Aorta (tissue), 5 donors: ENCODE measurements at regions not wholly inside any gene's neighbourhood (a gene's known extent, or its start where the extent isn't known, plus 50 kb on each side); places are given as distances from the start of the nearest gene placed in this dataset.
A peak's percentile ranks its signal among the peaks of the same experiment; 100 is the strongest.

Source experiments
- ATAC-seq: fragments of 200-7000 bp; cut with Tn5 transposase; one replicate; pipeline ENCODE4 v1.9.1; 2022; ENCODE audit warnings: moderate library complexity; ENCODE audit not compliant: low FRiP score
- DNase-seq, 2 donors: peaks; one replicate each; pipeline ENCODE4 v3.0.0-alpha.2; 2020
- H3K27ac ChIP-seq, 2 donors: one replicate each; pipeline ENCODE4 v1.5.1; 2013; ENCODE audit warnings: low read length in 2 of 2, mild to moderate bottlenecking in 2 of 2, moderate library complexity in 2 of 2, control low read depth in 1 of 2, inconsistent platforms in 1 of 2, low read depth in 1 of 2
- H3K27me3 ChIP-seq, 2 donors: one replicate each; pipeline ENCODE4 v1.6.1; 2013; ENCODE audit warnings: control low read depth in 1 of 2, low read length in 1 of 2, mild to moderate bottlenecking in 1 of 2, moderate library complexity in 1 of 2; ENCODE audit not compliant: insufficient read depth in 2 of 2, control insufficient read depth in 1 of 2
- H3K36me3 ChIP-seq, 2 donors: one replicate each; pipeline ENCODE4 v1.6.1; 2013; ENCODE audit warnings: control low read depth in 1 of 2, low read length in 1 of 2, mild to moderate bottlenecking in 1 of 2; ENCODE audit not compliant: insufficient read depth in 2 of 2, control insufficient read depth in 1 of 2
- H3K4me1 ChIP-seq, 2 donors: one replicate each; pipeline ENCODE4 v1.6.1; 2013; ENCODE audit warnings: low read length in 2 of 2, control low read depth in 1 of 2, mild to moderate bottlenecking in 1 of 2, moderate library complexity in 1 of 2; ENCODE audit not compliant: insufficient read depth in 2 of 2, control insufficient read depth in 1 of 2
- H3K4me3 ChIP-seq, 2 donors: one replicate each; pipeline ENCODE4 v1.5.1; 2013; ENCODE audit warnings: low read length in 2 of 2, control low read depth in 1 of 2, mild to moderate bottlenecking in 1 of 2
- H3K9me3 ChIP-seq: one replicate; pipeline ENCODE4 v1.6.1; 2013; ENCODE audit warnings: mild to moderate bottlenecking, low read length; ENCODE audit not compliant: control insufficient read depth
- WGBS, 2 donors: extraction: QIAGEN DNeasy Blood & Tissue Kit; methylation state at CpG; one replicate each; pipeline ENCODE4 v1.1.7; 2013; 5-methylcytosine and 5-hydroxymethylcytosine counted together
- intact Hi-C, 2 donors: fragments of 100-400 bp; cut with DNase I; formaldehyde crosslinking; loops; one replicate each; pipeline versions ENCODE4 v1.14.2 to v1.15.0; 2022
- donor health status: healthy with polysubstance abuse.
- donor health status: Bipolar disorder and iron deficiency.
- donor health status: DM: no; HTN: no; CAD: no.
- donor health status: DM: no; HTN: no; CAD: no.
- donor health status: DM: yes; HTN: yes; CAD: no.

DNA sequence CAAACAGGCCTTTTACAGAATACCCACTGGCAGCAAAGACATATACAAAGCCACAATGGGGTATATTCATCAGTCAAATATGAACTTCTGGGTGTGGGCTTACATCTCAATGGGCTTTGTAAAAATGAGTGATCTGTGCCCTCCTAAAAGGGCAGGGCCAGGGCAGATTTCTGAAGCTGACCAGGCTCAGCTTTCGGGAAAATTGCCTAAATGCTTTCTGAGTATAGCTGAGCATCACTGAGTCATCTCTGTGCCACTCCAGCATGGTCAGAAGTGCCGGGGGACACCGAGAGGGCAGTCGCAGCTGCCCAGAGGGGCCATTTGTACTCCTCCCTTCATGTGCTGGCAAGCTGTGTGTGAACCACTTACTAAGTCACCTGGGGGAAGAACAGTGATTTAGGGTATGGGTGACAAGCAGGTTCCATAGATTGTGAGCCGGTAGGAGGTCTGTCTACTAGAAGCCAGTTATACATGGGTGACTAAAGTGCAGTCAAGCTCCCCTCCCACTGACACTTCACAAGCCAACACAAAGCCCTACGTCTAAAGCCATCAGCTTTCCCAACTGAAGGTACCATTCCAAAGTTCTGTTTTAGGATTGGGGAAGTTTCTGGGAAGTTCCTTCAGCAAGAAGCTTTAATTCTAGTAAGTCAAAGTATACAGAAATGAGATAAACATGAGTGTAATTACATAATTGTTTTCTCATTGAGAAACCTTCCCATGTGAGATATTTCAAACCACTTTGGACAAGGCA, 147.6 kb upstream of the TAB2 start:
- 81 to 84% methylated on average over 6 of the region's 6 CpGs for WGBS, 2 donors
- DNase-seq (no peak), ATAC-seq (peak; percentile 21)
- H3K4me3 ChIP-seq = no peak overlapping the region
- no peaks in the 10 kb centered on the region for H3K36me3 ChIP-seq
- H3K27me3 ChIP-seq = peaks cover 0 to 2% of the 10 kb centered on the region in 2 donors
- no peak overlapping the region for H3K27ac ChIP-seq
- H3K9me3 ChIP-seq = no peaks in the 10 kb centered on the region
- intact Hi-C loops = no loop called here
- H3K4me1 ChIP-seq = no peaks in the 10 kb centered on the region

DNA sequence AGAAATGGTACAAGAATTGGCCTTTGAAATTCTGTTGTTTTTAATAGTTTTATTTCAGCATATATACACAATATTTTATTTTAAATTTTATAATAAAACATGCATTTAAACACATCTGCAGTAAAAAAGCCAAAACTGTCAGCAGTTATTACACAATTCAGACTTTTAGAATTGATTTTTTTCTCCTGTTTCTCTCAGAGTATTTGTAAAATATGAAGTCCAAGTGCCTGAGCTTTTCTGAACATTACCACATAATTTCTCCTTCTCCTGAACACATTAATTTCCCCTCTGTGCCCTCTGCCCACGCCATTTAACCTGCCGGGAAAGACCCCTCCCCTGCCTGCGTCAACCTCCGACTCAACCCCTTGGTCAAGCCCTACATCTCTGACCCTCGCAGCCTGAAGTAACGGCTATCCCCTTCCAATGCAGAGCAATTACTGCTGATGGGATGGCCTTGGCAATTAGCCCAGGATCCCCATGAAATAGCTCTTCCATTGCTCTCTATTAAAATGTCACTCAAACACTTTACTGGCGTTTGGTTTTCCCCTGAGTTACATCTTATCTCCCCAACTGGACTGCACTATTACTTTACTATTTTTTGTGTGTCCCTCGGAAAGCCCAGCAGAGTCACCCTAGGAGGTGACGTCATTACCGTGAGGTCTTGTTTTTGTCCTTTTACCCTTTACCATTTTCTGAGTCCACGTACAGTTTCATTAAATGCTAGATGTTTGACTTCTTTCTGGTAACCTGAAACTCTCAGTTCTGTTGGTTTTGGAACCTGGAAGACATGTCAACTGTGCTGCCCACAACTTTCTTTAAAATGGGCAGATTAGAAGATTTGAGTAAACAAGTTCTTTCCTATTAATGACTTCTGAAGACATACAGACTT, 146.7 kb upstream of the TAB2 start:
- H3K36me3 ChIP-seq = no peaks in the 10 kb centered on the region
- WGBS, 2 donors = 60 to 69% methylated on average over 11 of the region's 11 CpGs
- H3K9me3 ChIP-seq = no peaks in the 10 kb centered on the region
- H3K27ac ChIP-seq = no peak overlapping the region
- DNase-seq = no peak
- no peak overlapping the region for H3K4me3 ChIP-seq
- ATAC-seq = peak; percentile 39
- intact Hi-C loops = no loop called here
- peaks cover 0 to 2% of the 10 kb centered on the region in 2 donors for H3K27me3 ChIP-seq
- H3K4me1 ChIP-seq = no peaks in the 10 kb centered on the region

DNA sequence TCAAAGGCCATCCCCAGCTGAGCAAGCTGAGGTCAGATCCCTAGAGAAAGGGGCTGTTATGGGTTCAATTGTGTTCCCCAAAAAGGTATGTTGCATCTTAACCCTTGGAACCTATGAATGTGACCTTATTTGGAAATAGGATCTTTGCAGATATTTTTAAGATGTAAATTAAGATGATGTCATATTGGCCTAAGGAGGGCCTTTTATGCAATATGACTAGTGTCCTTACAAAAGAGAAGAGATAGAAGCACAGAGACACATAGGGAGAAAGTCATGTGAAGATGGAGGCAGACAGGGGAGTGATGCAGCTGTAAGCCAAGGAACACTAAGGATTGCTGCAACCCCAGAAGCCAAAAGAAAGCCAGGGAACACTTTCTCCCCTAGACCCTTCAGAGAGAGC, 144.3 kb upstream of the TAB2 start:
- Histone ChIP-seq H3K4me1 (no peaks in the 10 kb centered on the region), H3K27ac (no peak overlapping the region), H3K9me3 (peaks cover 1% of the 10 kb centered on the region), H3K27me3 (peaks cover 0 to 2% of the 10 kb centered on the region in 2 donors), H3K4me3 (no peak overlapping the region), H3K36me3 (no peaks in the 10 kb centered on the region)
- no peak for ATAC-seq
- DNase-seq = no peak
- intact Hi-C loops = no loop called here

DNA sequence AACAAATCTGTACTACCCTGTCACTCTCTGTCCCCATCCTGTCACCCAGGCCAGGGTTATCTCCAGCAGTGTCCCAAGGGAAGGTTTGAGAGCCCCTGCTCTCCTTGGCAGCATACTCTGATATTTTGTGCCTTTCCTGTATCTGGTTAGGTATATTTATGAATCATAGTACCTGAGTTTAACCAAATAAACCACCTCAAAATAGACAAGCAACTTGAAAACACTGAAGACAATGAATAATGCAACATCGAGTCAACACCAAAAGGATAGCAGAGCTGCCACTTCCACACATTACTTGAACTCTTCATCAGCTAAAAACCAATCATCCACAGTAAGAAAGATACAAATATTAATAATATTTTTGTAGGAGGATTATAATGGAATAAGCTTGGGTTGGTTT, 142.6 kb upstream of the TAB2 start:
- WGBS, 2 donors = 92 to 93% methylated on average over 1 of the region's 1 CpG
- Histone ChIP-seq H3K4me3 (no peak overlapping the region), H3K9me3 (peaks cover 3% of the 10 kb centered on the region), H3K27me3 (peaks cover 0 to 2% of the 10 kb centered on the region in 2 donors), H3K27ac (no peak overlapping the region), H3K36me3 (no peaks in the 10 kb centered on the region), H3K4me1 (no peaks in the 10 kb centered on the region)
- ATAC-seq (no peak), DNase-seq (no peak)
- intact Hi-C loops = no loop called here

DNA sequence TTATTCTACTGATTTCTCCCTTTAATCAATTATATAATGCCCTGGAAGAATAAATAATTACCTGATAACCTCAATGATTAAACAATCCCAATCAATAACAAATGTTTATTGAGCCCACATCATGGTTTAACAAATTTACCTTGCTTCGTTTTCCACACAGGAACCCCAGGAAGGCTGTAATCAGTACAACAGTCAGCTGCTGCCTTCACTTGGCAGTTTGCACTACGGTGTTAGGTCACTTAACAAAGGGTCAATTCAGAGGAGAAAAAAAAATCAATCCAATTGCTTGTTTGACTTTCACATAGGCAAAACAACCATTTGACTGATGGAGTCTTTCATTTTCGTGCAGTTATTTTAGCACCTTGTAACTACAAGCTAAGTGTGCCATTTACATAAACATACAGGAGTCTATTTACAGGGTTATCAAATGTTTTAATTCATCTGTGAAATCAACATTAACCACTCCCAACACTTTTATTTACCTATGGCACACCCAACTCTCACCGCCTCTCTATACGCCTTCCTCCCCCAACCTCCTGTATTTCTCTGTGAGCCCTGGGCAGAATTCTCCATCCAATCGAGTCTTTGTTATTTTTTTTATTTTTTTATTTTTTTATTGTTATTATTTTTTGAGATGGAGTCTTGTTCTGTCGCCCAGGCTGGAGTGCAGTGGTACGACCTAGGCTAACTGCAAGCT, 140.4 kb upstream of the TAB2 start:
- Histone ChIP-seq H3K36me3 (no peaks in the 10 kb centered on the region), H3K27ac (no peak overlapping the region), H3K4me3 (no peak overlapping the region), H3K9me3 (peaks cover 3% of the 10 kb centered on the region), H3K4me1 (no peaks in the 10 kb centered on the region), H3K27me3 (peaks cover 0 to 2% of the 10 kb centered on the region in 2 donors)
- no peak for DNase-seq
- ATAC-seq = no peak
- 67 to 69% methylated on average over 8 of the region's 8 CpGs for WGBS, 2 donors
- intact Hi-C loops = no loop called here

DNA sequence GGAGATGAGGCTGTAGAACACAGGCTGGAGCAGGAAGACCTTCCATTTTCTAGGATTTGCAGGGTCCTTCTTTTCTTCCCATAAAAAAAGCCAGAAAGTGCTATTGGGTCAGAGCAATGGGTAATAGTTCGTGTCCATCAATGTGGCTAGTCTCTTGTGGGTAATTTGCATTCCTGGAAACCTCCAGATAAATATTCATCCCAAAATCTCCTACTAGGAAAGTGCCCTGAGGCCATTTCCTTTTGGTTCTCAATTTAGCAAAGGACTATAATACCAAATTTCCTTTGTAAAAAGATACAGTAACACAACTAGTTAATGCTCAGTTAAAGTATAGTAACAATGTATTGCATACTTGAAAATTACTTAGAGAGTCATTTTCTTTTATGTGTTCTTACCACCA, 138.1 kb upstream of the TAB2 start:
- Histone ChIP-seq H3K36me3 (no peaks in the 10 kb centered on the region), H3K9me3 (peaks cover 3% of the 10 kb centered on the region), H3K27me3 (no peaks in the 10 kb centered on the region), H3K27ac (no peak overlapping the region), H3K4me3 (no peak overlapping the region), H3K4me1 (no peaks in the 10 kb centered on the region)
- DNase-seq (no peak), ATAC-seq (no peak)
- WGBS, 2 donors = 88 to 89% methylated on average over 1 of the region's 1 CpG
- intact Hi-C loops = no loop called here

DNA sequence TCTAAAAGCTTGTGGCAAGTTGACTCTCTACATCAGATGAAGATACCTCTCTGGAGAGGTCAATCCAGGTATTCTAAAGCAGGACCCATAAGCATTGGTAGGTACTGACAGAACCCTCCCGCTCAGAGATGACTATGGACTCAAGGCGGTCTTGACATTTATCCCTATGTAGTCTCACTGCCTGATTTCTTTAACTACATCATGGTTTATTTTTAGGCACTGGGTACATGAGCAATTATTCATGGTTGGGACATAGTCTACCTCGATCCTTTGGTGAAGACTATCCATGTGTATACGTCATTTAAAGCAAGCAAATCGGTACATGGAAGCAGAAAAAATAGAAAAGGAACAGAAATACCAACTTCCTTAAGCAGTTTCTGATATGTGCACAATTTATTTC, 136.2 kb upstream of the TAB2 start:
- ATAC-seq = no peak
- intact Hi-C loops = no loop called here
- Histone ChIP-seq H3K9me3 (peaks cover 2% of the 10 kb centered on the region), H3K27me3 (no peaks in the 10 kb centered on the region), H3K27ac (no peak overlapping the region), H3K36me3 (no peaks in the 10 kb centered on the region), H3K4me3 (no peak overlapping the region), H3K4me1 (no peaks in the 10 kb centered on the region)
- 88 to 89% methylated on average over 5 of the region's 5 CpGs for whole genome bisulfite sequencing, 2 donors
- DNase-seq = no peak

DNA sequence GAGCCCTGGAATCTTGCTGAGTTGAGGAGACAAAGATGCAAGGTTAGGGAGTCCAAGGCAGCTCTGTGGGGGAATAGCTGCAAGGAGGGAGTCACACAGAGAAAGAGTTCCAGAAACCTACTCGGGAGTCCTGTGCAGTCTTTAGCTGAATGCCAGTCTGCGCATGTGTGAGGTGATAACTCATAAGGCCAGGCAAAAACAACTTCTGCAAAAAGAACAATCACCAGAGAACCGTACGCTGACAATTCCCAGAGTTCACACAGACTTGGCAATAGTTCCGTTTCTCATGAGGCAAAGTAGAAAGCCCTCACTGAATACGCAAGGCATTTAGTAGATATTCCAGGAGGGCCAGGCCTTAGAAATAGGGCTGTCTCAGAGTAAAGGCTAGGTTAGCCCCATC, 135.2 kb upstream of the TAB2 start:
- intact Hi-C loops = no loop called here
- ATAC-seq = no peak
- no peaks in the 10 kb centered on the region for H3K36me3 ChIP-seq
- 6 to 16% methylated on average over 6 of the region's 6 CpGs for WGBS, 2 donors
- H3K4me3 ChIP-seq = no peak overlapping the region
- no peak overlapping the region for H3K27ac ChIP-seq
- H3K27me3 ChIP-seq = no peaks in the 10 kb centered on the region
- DNase-seq = no peak
- H3K9me3 ChIP-seq = peaks cover 1% of the 10 kb centered on the region
- H3K4me1 ChIP-seq = no peaks in the 10 kb centered on the region
